ENCODE measurements at regions not wholly inside any gene's neighbourhood (a gene's known extent, or its start where the extent isn't known, plus 50 kb on each side); places are given as distances from the start of the nearest gene placed in this dataset.

- no peak for DNase-seq (ENCODE audit: low spot score in 2 of 2)
- Histone ChIP-seq H3K9me3 (no peaks in the 10 kb centered on the region), H3K4me3 (no peak overlapping the region)
Observed at GRCh38 chr6:145272246-145272645, 463.1 kb downstream of the EPM2A start.

GRCh38 chr6:145273136-145273535 is 462.2 kb downstream of the EPM2A start:
- TF ChIP-seq CTCF (IDR thresholded peaks at IDR 0.05) = no peak

More at GRCh38 chr6:145272246-145272645, 463.1 kb downstream of the EPM2A start:
- Histone ChIP-seq H3K27me3 (no peaks in the 10 kb centered on the region), H3K36me3 (no peaks in the 10 kb centered on the region), H3K4me1 (no peaks in the 10 kb centered on the region), H3K27ac (no peak overlapping the region)
- intact Hi-C loops (cut with DNase I) = no loop called here
- no peak for TF ChIP-seq CTCF (IDR thresholded peaks at IDR 0.05)

GRCh38 chr6:145274083-145274482 is 461.2 kb downstream of the EPM2A start:
- Histone ChIP-seq H3K27ac (no peak overlapping the region), H3K27me3 (no peaks in the 10 kb centered on the region), H3K4me1 (no peaks in the 10 kb centered on the region), H3K36me3 (no peaks in the 10 kb centered on the region), H3K9me3 (no peaks in the 10 kb centered on the region), H3K4me3 (no peak overlapping the region)
- no peak for TF ChIP-seq CTCF (IDR thresholded peaks at IDR 0.05)
- intact Hi-C loops (cut with DNase I) = no loop called here
- no peak for DNase-seq (ENCODE audit: low spot score in 2 of 2)

More at GRCh38 chr6:145273136-145273535, 462.2 kb downstream of the EPM2A start:
- Histone ChIP-seq H3K4me1 (no peaks in the 10 kb centered on the region), H3K27ac (no peak overlapping the region), H3K36me3 (no peaks in the 10 kb centered on the region), H3K27me3 (no peaks in the 10 kb centered on the region), H3K9me3 (no peaks in the 10 kb centered on the region), H3K4me3 (no peak overlapping the region)
- DNase-seq (ENCODE audit: low spot score in 2 of 2) = no peak
- intact Hi-C loops (cut with DNase I) = no loop called here

- no peak for DNase-seq (ENCODE audit: low spot score in 2 of 2)
- no peaks in the 10 kb centered on the region for H3K4me1 ChIP-seq
- no peaks in the 10 kb centered on the region for H3K9me3 ChIP-seq
- no peak for TF ChIP-seq CTCF (IDR thresholded peaks at IDR 0.05)
- intact Hi-C loops (cut with DNase I) = no loop called here
- no peaks in the 10 kb centered on the region for H3K36me3 ChIP-seq
- no peak overlapping the region for H3K4me3 ChIP-seq
- no peak overlapping the region for H3K27ac ChIP-seq
- no peaks in the 10 kb centered on the region for H3K27me3 ChIP-seq
Observed at GRCh38 chr6:145275019-145275418, 460.3 kb downstream of the EPM2A start.

- Histone ChIP-seq H3K27ac (no peak overlapping the region), H3K9me3 (no peaks in the 10 kb centered on the region), H3K27me3 (no peaks in the 10 kb centered on the region), H3K4me1 (no peaks in the 10 kb centered on the region), H3K4me3 (no peak overlapping the region), H3K36me3 (no peaks in the 10 kb centered on the region)
- DNase-seq (ENCODE audit: low spot score in 2 of 2) = no peak
- intact Hi-C loops (cut with DNase I) = no loop called here
- no peak for TF ChIP-seq CTCF (IDR thresholded peaks at IDR 0.05)
Observed at GRCh38 chr6:145275787-145276186, 459.5 kb downstream of the EPM2A start.

- intact Hi-C loops (cut with DNase I) = no loop called here
- DNase-seq (ENCODE audit: low spot score in 2 of 2) = no peak
- TF ChIP-seq CTCF (IDR thresholded peaks at IDR 0.05) = no peak
- no peaks in the 10 kb centered on the region for H3K36me3 ChIP-seq
- no peak overlapping the region for H3K4me3 ChIP-seq
- H3K27me3 ChIP-seq = no peaks in the 10 kb centered on the region
- no peaks in the 10 kb centered on the region for H3K9me3 ChIP-seq
- no peaks in the 10 kb centered on the region for H3K4me1 ChIP-seq
- no peak overlapping the region for H3K27ac ChIP-seq
Observed at GRCh38 chr6:145276756-145277155, 458.6 kb downstream of the EPM2A start.

All from ascending aorta (tissue), 2 donors.